Neuronal stem cell (in vitro differentiated cells): ENCODE measurements at regions not wholly inside any gene's neighbourhood (a gene's known extent, or its start where the extent isn't known, plus 50 kb on each side); places are given as distances from the start of the nearest gene placed in this dataset.
A peak's percentile ranks its signal among the peaks of the same experiment; 100 is the strongest.

Source experiments
- DNase-seq: peaks from one replicate; pipeline ENCODE4 v3.0.0-alpha.2; 2013; ENCODE audit warnings: low spot score
- H2AFZ ChIP-seq: one replicate; pipeline ENCODE4 v1.6.1; 2013; ENCODE audit warnings: mild to moderate bottlenecking, low read length, inconsistent platforms
- H2AK5ac ChIP-seq: 2 replicates; pipeline ENCODE4 v1.6.1; 2013; ENCODE audit warnings: low read depth, mild to moderate bottlenecking, inconsistent platforms, low read length, moderate library complexity, mixed read lengths
- H2BK120ac ChIP-seq: 2 replicates; pipeline ENCODE4 v1.6.1; 2013; ENCODE audit warnings: low read depth, mild to moderate bottlenecking, inconsistent platforms, low read length, moderate library complexity, mixed read lengths
- H2BK12ac ChIP-seq: one replicate; pipeline ENCODE4 v1.6.1; 2013; ENCODE audit warnings: low read length, inconsistent platforms
- H2BK15ac ChIP-seq: 2 replicates; pipeline ENCODE4 v1.6.1; 2013; ENCODE audit warnings: mild to moderate bottlenecking, low read length, inconsistent platforms, mixed read lengths
- H2BK5ac ChIP-seq: one replicate; pipeline ENCODE4 v1.6.1; 2013; ENCODE audit warnings: inconsistent platforms, mild to moderate bottlenecking, low read length, moderate library complexity
- H3K14ac ChIP-seq: one replicate; pipeline ENCODE4 v1.6.1; 2013; ENCODE audit warnings: low read length, inconsistent platforms
- H3K18ac ChIP-seq: 2 replicates; pipeline ENCODE4 v1.6.1; 2013; ENCODE audit warnings: low read length, inconsistent platforms
- H3K23ac ChIP-seq: 2 replicates; pipeline ENCODE4 v1.6.1; 2013; ENCODE audit warnings: low read depth, mild to moderate bottlenecking, mixed read lengths, low read length, inconsistent platforms; ENCODE audit not compliant: poor library complexity
- H3K27ac ChIP-seq: replicated peaks from 3 replicates; pipeline ENCODE4 v1.5.1; 2013; ENCODE audit warnings: low read length, inconsistent platforms
- H3K27me3 ChIP-seq, 3 experiments: 2 replicates each; pipeline ENCODE4 v1.6.1; 2013; ENCODE audit warnings: low read length in 3 of 3, mild to moderate bottlenecking in 2 of 3, inconsistent platforms in 1 of 3, low read depth in 1 of 3, mixed read lengths in 1 of 3, moderate library complexity in 1 of 3; ENCODE audit not compliant: control insufficient read depth in 3 of 3, insufficient read depth in 3 of 3
- H3K36me3 ChIP-seq, 2 donors: replicated peaks in 1 of 2; 2 replicates each; pipeline ENCODE4 v1.6.1; 2013; ENCODE audit warnings: low read length in 2 of 2; ENCODE audit not compliant: control insufficient read depth in 2 of 2, insufficient read depth in 2 of 2
- H3K4ac ChIP-seq: 2 replicates; pipeline ENCODE4 v1.6.1; 2013; ENCODE audit warnings: inconsistent platforms, mild to moderate bottlenecking, low read length, moderate library complexity
- H3K4me1 ChIP-seq, 2 donors: 1 replicate in 1 of 2; 2 replicates in 1 of 2; pipeline ENCODE4 v1.6.1; 2013; ENCODE audit warnings: low read length in 2 of 2, low read depth in 1 of 2; ENCODE audit not compliant: control insufficient read depth in 2 of 2, insufficient read depth in 1 of 2
- H3K4me2 ChIP-seq: one replicate; pipeline ENCODE4 v1.6.1; 2013; ENCODE audit warnings: mild to moderate bottlenecking, low read length, inconsistent platforms; ENCODE audit not compliant: insufficient read depth, poor library complexity, severe bottlenecking
- H3K4me3 ChIP-seq, 2 donors: 2 replicates each; pipeline ENCODE4 v1.5.1; 2013; ENCODE audit warnings: low read length in 2 of 2, mild to moderate bottlenecking in 2 of 2, inconsistent platforms in 1 of 2, moderate library complexity in 1 of 2
- H3K79me1 ChIP-seq: one replicate; pipeline ENCODE4 v1.6.1; 2013; ENCODE audit warnings: low read depth, mild to moderate bottlenecking, inconsistent platforms, low read length, moderate library complexity
- H3K9ac ChIP-seq: one replicate; pipeline ENCODE4 v1.6.1; 2013; ENCODE audit warnings: mild to moderate bottlenecking, low read depth, low read length, inconsistent platforms; ENCODE audit not compliant: poor library complexity
- H3K9me3 ChIP-seq, 2 donors: replicated peaks in 1 of 2; 2 replicates each; pipeline versions ENCODE3 to v1.6.1; 2013; ENCODE audit warnings: low read length in 2 of 2, mild to moderate bottlenecking in 2 of 2, inconsistent platforms in 1 of 2, low read depth in 1 of 2, mixed read lengths in 1 of 2, moderate library complexity in 1 of 2; ENCODE audit not compliant: control insufficient read depth in 2 of 2, insufficient read depth in 1 of 2
- H4K8ac ChIP-seq: one replicate; pipeline ENCODE4 v1.6.1; 2013; ENCODE audit warnings: low read depth, mild to moderate bottlenecking, inconsistent platforms, low read length, moderate library complexity
- H4K91ac ChIP-seq: one replicate; pipeline ENCODE4 v1.6.1; 2013; ENCODE audit warnings: low read length, low read depth, mild to moderate bottlenecking, inconsistent platforms; ENCODE audit not compliant: poor library complexity
- WGBS, 2 donors: extraction: QIAGEN DNeasy Blood & Tissue Kit; methylation state at CpG; one replicate each; pipeline ENCODE4 v1.1.7; 2013; ENCODE audit warnings: missing lambda C conversion rate in 2 of 2, mixed read lengths in 1 of 2; ENCODE audit not compliant: insufficient read length in 2 of 2, insufficient replicate concordance in 1 of 2; ENCODE audit errors: extremely low coverage in 2 of 2; 5-methylcytosine and 5-hydroxymethylcytosine counted together

- Histone ChIP-seq H2AK5ac (no peak overlapping the region), H4K91ac (no peak overlapping the region), H3K36me3 (no peaks in the 10 kb centered on the region), H4K8ac (no peak overlapping the region), H3K4me3 (no peak overlapping the region), H3K9me3 (no peaks in the 10 kb centered on the region), H3K27me3 (peaks cover 0 to 4% (median 0%) of the 10 kb centered on the region in 3 experiments), H3K14ac (no peak overlapping the region), H2AFZ (no peak overlapping the region), H3K4me1 (peaks cover 0 to 6% of the 10 kb centered on the region in 2 donors), H2BK5ac (no peak overlapping the region), H3K4me2 (no peak overlapping the region), H2BK15ac (no peak overlapping the region), H3K18ac (peak overlapping the region; percentile 11), H3K23ac (no peak overlapping the region), H3K79me1 (no peaks in the 10 kb centered on the region), H3K9ac (no peak overlapping the region), H2BK120ac (no peak overlapping the region), H3K27ac (no peak overlapping the region), H3K4ac (no peak overlapping the region), H2BK12ac (no peak overlapping the region)
- no peak for DNase-seq
- WGBS, 2 donors, result no CpG with 5 or more reads among the region's 2 CpGs
These were observed 71.4 kb downstream of the MARCHF4 start for GRCh38 chr2:216300906-216301305.

GRCh38 chr2:216299588-216299987 is 72.7 kb downstream of the MARCHF4 start:
- H3K9ac ChIP-seq, result no peak overlapping the region
- H3K4me3 ChIP-seq, result no peak overlapping the region
- no peak overlapping the region for H2AFZ ChIP-seq
- no CpG with 5 or more reads among the region's 1 CpG for WGBS, 2 donors
- no peak overlapping the region for H2BK120ac ChIP-seq
- H2AK5ac ChIP-seq, result no peak overlapping the region
- H2BK12ac ChIP-seq, result no peak overlapping the region
- peaks cover 0 to 6% of the 10 kb centered on the region in 2 donors for H3K4me1 ChIP-seq
- H3K4ac ChIP-seq, result no peak overlapping the region
- no peak overlapping the region for H3K27ac ChIP-seq
- H3K36me3 ChIP-seq, result no peaks in the 10 kb centered on the region
- H3K4me2 ChIP-seq, result no peak overlapping the region
- no peak for DNase-seq
- H3K18ac ChIP-seq, result no peak overlapping the region
- H2BK5ac ChIP-seq, result no peak overlapping the region
- H4K91ac ChIP-seq, result no peak overlapping the region
- H3K9me3 ChIP-seq, result no peaks in the 10 kb centered on the region
- H3K27me3 ChIP-seq, result peaks cover 0 to 4% (median 0%) of the 10 kb centered on the region in 3 experiments
- no peak overlapping the region for H3K23ac ChIP-seq
- H4K8ac ChIP-seq, result no peak overlapping the region
- H3K79me1 ChIP-seq, result no peaks in the 10 kb centered on the region
- no peak overlapping the region for H3K14ac ChIP-seq
- no peak overlapping the region for H2BK15ac ChIP-seq

GRCh38 chr2:216298719-216299495 is 73.4 kb downstream of the MARCHF4 start:
- Histone ChIP-seq H2AFZ (no peak overlapping the region), H3K23ac (no peak overlapping the region), H3K4ac (no peak overlapping the region), H4K91ac (no peak overlapping the region), H2BK15ac (no peak overlapping the region), H2BK12ac (no peak overlapping the region), H3K14ac (no peak overlapping the region), H3K4me3 (no peak overlapping the region), H3K36me3 (no peaks in the 10 kb centered on the region), H4K8ac (no peak overlapping the region), H3K18ac (no peak overlapping the region), H2BK5ac (no peak overlapping the region), H3K79me1 (no peaks in the 10 kb centered on the region), H3K27ac (no peak overlapping the region), H3K4me1 (peaks cover 0 to 6% of the 10 kb centered on the region in 2 donors), H3K9ac (no peak overlapping the region), H3K4me2 (no peak overlapping the region), H3K27me3 (peaks cover 0 to 4% (median 0%) of the 10 kb centered on the region in 3 experiments), H2AK5ac (no peak overlapping the region), H2BK120ac (no peak overlapping the region), H3K9me3 (no peaks in the 10 kb centered on the region)
- DNase-seq, result no peak
- no CpG with 5 or more reads among the region's 5 CpGs for WGBS, 2 donors

- Histone ChIP-seq H3K27me3 (peaks cover 0 to 12% (median 0%) of the 10 kb centered on the region in 3 experiments), H4K8ac (no peak overlapping the region), H2AK5ac (no peak overlapping the region), H3K14ac (no peak overlapping the region), H3K4me1 (peaks cover 0 to 7% of the 10 kb centered on the region in 2 donors), H2BK15ac (no peak overlapping the region), H3K27ac (no peak overlapping the region), H2AFZ (no peak overlapping the region), H3K4me3 (no peak overlapping the region), H3K18ac (no peak overlapping the region), H2BK120ac (no peak overlapping the region), H3K36me3 (no peaks in the 10 kb centered on the region), H3K9me3 (no peaks in the 10 kb centered on the region), H3K9ac (no peak overlapping the region), H3K4me2 (no peak overlapping the region), H4K91ac (no peak overlapping the region), H3K23ac (no peak overlapping the region), H3K79me1 (no peaks in the 10 kb centered on the region), H2BK5ac (no peak overlapping the region), H2BK12ac (no peak overlapping the region), H3K4ac (no peak overlapping the region)
- DNase-seq, result no peak
- WGBS, 2 donors, result no CpG with 5 or more reads among the region's 7 CpGs
These were observed 75.4 kb downstream of the MARCHF4 start for GRCh38 chr2:216296856-216297255.
